Transverse colon (tissue), 4 donors: ENCODE measurements at regions not wholly inside any gene's neighbourhood (a gene's known extent, or its start where the extent isn't known, plus 50 kb on each side); places are given as distances from the start of the nearest gene placed in this dataset.

Source experiments
- CTCF ChIP-seq, 5 experiments: fragments of 200-600 bp in 3 of 5; fragments of 450-650 bp in 2 of 5; sonication (generic) in 3 of 5; IDR thresholded peaks; 1 replicate in 2 of 5; 2 replicates in 3 of 5; pipeline ENCODE4 v1.5.1; 2016 to 2017; ENCODE audit warnings: antibody characterized with exemption in 5 of 5, inconsistent platforms in 3 of 5, mild to moderate bottlenecking in 2 of 5, moderate library complexity in 1 of 5
- POLR2A ChIP-seq: fragments of 450-650 bp; IDR thresholded peaks from one replicate; pipeline ENCODE4 v1.6.1; 2016; ENCODE audit warnings: antibody characterized with exemption, mild to moderate bottlenecking, moderate library complexity
- POLR2AphosphoS5 ChIP-seq, 3 donors: sonication (generic); formaldehyde crosslinking; IDR thresholded peaks; one replicate each; pipeline ENCODE4 v1.6.1; 2016; ENCODE audit warnings: antibody characterized with exemption in 3 of 3

DNA sequence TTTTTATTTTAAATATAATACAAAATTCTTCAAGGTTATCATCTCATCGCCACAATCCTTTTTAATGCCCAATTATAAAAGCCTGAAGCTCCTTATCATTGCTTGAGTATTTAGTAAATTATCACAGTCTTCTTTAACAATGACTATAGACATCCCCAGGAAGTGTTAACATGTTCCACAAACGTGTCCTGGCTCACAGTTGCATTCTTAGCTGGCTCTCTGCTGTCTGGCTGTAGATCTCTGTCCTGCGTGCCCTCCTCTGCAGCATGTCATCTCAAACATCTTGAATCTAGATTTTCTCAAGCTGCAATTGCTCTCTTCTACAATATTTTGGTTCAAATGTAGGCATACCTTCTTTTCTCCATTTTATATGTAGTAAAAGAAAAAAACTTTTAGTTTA is 885.2 kb downstream of the EPHA7 start:
- no peak for TF ChIP-seq POLR2AphosphoS5 (IDR thresholded peaks at IDR 0.05)
- no peak for TF ChIP-seq POLR2A
- no peak for TF ChIP-seq CTCF (IDR thresholded peaks at IDR 0.05)
